Esophagus muscularis mucosa (tissue), 3 donors: ENCODE measurements at regions not wholly inside any gene's neighbourhood (a gene's known extent, or its start where the extent isn't known, plus 50 kb on each side); places are given as distances from the start of the nearest gene placed in this dataset.

ENCODE experiments used
- CTCF ChIP-seq, 3 experiments: fragments of 200-600 bp in 2 of 3; fragments of 450-650 bp in 1 of 3; sonication (generic) in 2 of 3; IDR thresholded peaks; one replicate each; pipeline ENCODE4 v1.5.1; 2017 to 2019; ENCODE audit warnings: antibody characterized with exemption in 3 of 3, mild to moderate bottlenecking in 2 of 3, moderate library complexity in 1 of 3
- POLR2AphosphoS5 ChIP-seq, 2 donors: sonication (generic); formaldehyde crosslinking; IDR thresholded peaks; one replicate each; pipeline ENCODE4 v1.6.1; 2017; ENCODE audit warnings: antibody characterized with exemption in 2 of 2

- no peak for TF ChIP-seq CTCF (IDR thresholded peaks at IDR 0.05)
- no peak for TF ChIP-seq POLR2AphosphoS5 (IDR thresholded peaks at IDR 0.05)
These were observed 198.4 kb upstream of the SOX4 start for GRCh38 chr6:21395121-21395520.
